ENCODE measurements at regions not wholly inside any gene's neighbourhood (a gene's known extent, or its start where the extent isn't known, plus 50 kb on each side); places are given as distances from the start of the nearest gene placed in this dataset.
"Not testable (repeated sequence)": the region's sequence is repeated elsewhere in the genome, so short reads cannot be mapped to it uniquely, and the experiment has no call there.

DNA sequence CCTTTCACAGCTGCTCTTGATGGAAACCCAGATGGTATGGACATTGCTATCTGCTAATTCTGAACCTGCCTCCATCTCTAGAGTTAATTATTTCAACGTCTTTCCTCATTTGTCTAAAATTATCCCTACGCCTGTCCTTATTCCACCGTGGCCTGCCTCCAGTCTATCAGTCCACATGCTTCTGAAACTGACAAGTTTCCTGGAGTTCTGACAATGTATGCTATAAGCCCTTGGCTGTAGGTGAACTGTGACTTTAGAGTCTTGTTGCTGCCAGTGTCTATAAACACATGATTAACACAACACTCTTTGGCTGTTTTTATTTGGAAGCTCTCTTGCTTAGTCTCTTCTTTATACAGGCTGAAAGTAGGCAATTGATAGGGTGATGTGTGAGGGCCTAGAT, 1052.9 kb downstream of the TMTC2 start:
- no peak for DNase-seq (ENCODE audit: low read depth in 2 of 2)

DNA sequence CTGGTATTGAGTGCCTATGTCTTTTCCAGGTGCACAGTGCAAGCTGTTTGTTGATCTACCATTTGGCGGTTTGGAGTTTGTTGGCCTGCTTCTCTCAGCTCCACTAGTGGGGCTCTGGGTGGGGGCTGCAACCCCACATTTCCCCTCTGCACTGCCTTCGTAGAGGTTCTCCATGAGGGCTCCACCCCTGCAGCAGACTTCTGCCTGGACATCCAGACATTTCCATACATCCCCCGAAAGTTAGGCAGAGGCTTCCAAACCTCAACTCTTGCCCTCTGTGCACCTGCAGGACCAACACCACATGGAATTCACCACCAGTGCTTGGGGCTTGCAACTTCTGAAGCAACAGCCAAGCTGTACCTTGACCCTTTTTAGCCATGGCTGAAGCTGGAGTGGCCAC, 1024.1 kb downstream of the TMTC2 start:
- DNase-seq (ENCODE audit: low read depth in 2 of 2) = no peak

DNA sequence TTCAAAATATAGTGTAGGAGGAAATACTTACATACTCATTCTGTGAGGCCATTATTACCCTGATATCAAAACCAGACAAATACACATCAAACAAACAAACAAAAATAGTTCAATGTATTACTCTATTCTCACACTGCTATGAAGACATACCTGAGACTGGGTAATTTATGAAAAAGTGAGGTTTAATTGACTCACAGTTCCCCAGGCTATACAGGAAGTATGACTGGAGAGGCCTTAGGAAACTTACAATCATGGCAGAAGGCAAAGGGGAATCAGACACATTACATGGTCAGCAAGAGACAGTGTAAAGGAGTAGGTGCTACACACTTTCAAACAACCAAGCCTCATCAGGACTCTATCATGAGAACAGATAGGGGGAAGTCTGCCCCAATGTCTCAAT, 1023.2 kb downstream of the TMTC2 start:
- DNase-seq (ENCODE audit: low read depth in 2 of 2) = no peak

DNA sequence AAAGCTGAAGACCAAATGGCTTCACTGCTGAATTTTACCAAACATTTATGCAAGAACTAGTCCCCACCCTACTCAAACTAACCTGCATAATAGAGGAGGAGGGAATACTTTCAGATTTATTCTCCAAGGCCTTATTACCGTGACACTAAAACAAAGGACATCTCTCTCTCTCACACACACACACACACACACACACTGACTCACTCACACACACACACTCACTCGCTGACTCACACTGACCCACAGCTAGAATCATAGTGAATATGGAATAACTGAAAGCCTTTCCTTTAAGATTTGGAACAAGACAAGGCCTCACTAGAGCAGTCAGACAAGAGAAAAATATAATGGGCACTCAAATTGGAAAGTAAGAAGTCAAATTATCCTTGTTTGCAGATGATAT, 1014.1 kb downstream of the TMTC2 start:
- no peak for DNase-seq (ENCODE audit: low read depth in 2 of 2)

DNA sequence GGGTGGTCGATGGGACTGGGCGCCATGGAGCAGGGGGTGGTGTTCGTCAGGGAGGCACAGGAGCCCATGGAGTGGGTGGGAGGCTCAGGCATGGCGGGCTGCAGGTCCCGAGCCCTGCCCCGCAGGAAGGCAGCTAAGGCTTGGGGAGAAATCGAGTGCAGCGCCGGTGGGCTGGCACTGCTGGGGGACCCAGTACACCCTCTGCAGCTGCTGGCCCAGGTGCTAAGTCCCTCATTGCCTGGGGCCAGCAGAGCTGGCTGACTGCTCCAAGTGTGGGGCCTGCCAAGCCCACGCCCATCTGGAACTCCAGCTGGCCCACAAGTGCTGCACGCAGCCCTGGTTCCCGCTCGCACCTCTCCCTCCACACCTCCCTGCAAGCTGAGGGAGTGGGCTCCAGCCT, 1009.6 kb downstream of the TMTC2 start:
- DNase-seq (ENCODE audit: low read depth in 2 of 2) = not testable (repeated sequence)

DNA sequence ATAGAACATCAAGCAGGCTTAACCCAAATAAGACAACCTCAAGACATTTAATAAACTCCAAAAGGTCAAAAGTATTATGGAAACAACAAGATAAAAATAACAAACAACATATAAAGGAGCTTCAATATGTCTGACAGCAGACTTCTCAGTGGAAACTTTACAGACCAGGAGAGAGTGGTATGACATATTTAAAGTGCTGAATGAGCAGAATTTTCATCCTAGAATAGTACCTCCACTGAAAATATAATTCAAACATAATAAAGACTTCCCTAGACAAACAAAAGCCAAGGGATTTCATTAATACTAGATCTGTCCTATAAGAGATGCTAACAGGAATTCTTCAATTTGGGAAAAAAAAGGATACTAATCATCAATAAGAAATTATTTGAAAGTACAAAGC, 1005.0 kb downstream of the TMTC2 start:
- no peak for DNase-seq (ENCODE audit: low read depth in 2 of 2)

DNA sequence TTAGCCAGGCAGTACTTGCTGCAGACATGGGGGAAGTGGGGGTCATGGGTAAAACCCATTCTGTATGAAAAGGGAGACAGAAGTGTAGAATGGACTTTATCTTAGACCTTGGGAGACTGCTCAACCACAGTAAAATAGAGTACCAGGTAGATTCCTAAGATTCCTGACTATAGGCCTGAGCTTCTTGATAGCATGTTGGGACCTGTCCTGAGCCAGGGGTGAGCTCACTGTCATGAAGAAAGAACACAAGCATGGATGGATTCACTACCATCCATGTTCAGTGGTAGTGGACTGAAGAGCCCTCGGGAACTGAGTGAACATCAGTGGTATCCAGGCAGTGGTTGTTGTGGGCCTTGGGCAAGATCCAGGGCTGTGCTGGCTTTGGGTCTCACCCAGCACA, 1003.8 kb downstream of the TMTC2 start:
- no peak for DNase-seq (ENCODE audit: low read depth in 2 of 2)

DNA sequence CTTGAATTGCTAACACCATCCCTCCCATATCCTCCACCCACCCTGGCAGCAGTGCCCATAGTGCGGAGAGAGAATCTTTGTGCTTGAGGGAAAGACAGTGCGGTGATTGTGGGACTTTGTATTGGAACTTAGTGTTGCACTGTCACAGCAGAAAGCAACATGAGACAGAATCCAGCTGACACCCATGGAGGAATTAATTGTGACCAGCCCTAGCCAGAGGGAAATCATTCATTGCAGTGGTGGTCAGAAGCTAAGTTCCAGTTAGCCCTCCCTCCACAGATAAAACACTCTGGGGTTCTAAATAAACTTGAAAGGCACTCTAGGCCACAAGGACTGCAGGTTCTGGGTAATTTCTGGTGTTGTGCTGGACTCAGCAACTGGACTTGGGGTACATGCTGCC, 1002.6 kb downstream of the TMTC2 start:
- DNase-seq (ENCODE audit: low read depth in 2 of 2) = no peak

DNA sequence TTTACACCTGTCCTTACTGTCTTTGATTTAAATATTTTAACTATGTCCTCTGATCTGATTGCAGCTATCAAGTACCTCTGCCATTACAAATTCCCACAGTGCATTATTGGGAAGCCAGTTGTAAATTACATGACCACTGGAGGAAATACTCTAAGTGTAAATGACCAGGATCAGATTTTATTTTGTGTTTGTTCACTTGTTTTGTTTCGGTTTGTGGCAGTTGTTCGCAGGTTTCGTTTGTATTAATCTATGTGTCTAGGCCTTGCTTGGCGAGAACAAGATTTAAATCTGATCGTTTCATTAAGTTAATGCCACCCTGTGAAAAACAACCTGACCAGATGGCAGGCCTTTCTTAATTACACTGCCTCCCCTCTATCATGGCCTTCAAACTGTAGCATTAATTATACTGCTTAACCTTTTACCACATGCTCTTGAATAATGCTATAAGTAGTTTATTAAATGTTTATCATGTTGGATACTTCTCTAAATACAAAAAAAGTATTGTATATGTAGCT, 990.1 kb downstream of the TMTC2 start:
- no peak for DNase-seq (ENCODE audit: low read depth in 2 of 2)

DNA sequence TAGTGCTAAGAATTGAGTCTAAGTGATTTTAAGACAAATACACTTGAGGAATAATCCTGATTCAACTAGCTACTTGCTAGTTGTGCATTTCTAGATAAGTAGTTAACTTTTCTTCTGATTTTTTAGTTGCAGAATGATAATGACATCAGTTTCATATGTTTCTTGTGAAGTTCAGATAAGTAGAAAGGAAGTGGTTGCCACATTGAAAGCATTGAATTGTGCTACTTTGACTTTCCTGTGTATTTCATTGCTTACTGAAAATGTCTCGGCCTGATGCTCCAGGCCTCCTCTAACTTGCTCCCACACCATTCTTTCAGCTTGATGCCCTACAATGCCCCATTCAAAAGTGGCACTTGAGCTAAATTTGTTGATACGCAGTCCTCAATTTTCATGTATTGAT, 980.0 kb downstream of the TMTC2 start:
- DNase-seq (ENCODE audit: low read depth in 2 of 2) = no peak

DNA sequence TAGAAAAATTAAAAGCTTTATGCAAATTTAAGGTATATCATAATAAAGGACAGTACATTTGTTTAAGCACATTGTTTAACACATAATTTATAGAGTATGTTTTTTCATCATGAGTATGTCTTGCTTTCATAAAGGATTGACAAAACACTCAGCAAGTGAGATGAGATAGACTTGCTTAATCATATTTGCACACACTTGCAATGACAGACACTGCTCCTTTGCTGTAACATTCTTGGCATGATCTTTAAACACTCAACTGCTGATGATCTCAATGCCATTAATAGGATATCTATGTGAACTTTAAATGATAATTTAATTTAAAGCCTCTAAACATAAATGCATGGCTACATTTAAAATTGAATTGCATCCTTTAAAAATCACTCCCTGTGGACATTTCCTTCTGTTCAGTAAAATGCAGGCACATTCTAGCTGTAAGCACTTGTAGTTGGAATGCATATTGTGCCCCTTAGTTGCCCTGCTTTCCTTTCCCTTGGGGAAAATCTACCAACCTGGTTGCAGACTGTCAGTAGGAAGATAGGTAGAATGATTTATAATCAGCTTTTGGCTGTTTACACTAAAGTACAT, 979.0 kb downstream of the TMTC2 start:
- DNase-seq (ENCODE audit: low read depth in 2 of 2) = no peak

DNA sequence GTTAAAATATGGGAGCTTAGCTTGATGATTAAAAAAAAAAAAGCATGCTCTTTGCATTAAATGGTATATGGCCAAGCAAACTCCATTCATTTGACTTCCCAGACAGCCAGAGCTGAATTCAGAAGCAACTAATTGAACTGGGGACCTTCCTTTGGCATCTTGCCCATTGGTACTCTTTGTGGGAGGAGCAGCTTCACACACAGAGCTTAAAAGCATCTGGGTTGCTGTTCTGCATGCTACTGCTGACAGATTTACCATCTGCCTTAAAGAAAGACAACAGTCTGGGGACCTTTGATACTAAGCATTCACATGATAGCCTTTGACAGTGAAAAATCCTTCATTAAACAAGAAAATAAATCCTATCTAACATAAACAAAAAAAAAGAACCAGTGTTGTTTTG, 977.9 kb downstream of the TMTC2 start:
- DNase-seq (ENCODE audit: low read depth in 2 of 2) = no peak

DNA sequence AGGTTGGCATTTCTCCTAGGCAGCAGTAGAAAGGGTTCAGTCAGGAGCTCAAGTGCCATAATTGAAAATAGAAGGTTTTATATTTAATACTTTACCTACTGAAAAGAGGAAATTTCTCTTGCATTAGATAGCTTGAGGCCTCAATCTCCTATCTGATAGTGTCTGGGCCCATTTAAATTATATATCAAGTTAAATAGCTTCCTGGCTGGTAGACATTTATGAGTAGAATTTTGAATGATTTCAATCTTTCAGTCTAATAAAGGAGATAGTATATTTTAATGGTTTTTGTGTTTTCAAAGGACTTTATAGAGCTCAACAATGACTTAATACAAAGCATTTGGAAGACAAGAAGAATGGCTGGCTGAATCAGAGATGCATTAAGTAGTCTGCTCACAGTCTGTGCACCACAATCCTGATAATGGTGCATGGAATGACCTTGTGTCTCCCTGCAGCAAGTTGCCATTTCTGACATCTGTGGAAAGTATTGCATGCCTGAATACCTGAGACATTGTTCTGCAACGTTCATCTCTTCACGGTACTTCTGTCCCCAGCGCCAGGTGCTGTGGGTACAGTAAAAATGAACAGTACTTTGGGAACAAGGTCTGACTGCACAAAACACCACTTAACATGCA, 974.1 kb downstream of the TMTC2 start:
- DNase-seq (ENCODE audit: low read depth in 2 of 2) = no peak

DNA sequence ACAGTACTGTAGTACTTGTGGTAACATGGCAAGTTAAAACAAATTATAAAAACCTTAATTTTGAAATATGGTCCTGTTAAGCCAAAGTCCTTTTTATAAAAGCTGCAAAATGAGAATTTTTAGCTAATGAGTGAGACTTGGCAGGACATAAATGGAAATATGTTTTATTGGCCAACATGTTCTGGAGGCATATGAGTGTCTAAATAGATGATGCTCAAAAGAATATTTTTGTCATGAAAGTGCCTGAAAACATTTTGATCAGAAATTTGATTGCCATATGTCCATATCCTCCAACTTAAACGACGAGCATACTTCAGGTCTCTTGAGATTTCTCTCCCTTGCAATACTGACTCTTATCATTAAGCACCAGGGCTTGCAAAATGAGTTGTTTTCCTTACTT, 972.6 kb downstream of the TMTC2 start:
- DNase-seq (ENCODE audit: low read depth in 2 of 2) = no peak

DNA sequence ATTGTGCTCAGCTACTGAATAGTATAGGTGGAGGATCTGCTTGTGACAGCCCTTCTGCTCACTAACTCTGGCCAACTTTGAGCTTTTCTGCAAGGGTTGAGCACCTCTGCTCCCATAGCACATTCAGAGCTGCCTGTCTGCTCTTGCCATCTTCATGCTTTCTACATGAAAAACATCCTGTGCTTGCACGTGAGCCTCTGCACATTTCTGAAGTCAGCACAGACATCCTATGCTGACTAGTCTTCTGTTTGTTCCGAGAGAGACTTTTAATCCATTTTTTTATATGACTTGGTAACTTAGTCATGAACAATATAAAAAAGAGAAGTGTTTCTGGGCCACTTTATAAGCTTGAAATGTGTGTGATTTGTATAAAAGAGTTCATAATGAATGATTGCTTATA, 969.3 kb downstream of the TMTC2 start:
- no peak for DNase-seq (ENCODE audit: low read depth in 2 of 2)

DNA sequence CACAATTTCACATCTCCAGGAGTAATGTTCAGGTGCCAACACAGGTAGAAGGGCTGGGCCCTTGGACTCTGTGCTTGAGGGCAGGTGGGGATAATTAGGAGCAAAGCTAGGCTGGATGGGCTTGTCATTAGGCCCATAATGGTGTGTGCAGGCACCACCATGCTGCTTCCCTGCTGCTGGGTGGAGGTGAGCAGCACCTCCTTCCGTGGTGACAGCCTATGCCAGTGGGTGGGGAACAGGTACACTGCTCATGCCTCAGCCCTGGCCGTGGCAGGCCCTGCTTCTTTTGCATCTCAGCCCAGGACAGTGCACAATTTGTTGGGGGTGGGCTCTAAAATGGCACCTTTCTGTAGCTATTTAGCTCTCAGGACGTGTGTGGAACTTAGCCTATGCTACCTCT, 955.5 kb downstream of the TMTC2 start:
- DNase-seq (ENCODE audit: low read depth in 2 of 2) = no peak

DNA sequence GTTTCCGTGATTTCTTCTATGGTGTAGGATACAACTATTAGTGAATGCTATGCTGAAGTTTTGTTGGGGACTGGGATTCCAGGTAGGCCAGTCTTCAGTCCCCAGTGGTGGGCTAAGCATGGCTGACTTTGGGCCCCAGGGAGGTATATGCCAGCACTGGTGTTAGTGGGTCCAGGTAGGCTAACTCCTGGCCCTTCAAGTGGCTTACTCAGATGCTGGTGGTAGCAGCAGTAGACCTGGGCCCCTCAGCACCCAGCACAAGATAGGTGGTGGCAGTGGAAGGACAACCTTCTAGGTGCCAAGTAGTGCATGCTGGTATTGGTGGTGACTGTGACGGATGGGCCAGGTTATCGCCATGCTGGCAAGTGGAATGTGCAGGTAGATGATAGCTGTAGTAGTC, 955.1 kb downstream of the TMTC2 start:
- DNase-seq (ENCODE audit: low read depth in 2 of 2) = no peak

DNA sequence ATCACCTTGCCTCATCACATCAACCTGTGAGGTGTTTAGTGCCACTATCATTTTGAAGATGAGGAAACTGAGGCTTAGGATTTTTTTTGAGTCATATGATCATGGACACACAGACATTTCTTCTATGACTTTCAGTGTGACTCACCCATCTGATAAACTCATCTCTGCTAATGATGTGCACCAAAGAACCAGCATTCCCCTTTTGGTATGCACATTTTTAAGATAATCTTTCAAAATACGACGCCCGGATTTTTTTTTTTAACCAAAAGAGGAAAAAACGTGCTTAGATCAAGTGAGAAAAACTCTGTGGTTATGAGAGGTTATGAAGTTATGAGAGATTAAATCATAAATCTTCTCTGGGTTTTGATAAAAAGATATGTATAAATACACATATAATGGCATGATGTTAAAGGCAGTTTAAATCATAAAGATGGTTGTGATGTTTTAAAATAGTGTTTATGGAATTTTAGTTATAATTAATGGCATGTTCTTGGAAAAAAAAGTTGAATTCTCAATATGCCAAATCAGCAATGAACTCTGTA, 948.1 kb downstream of the TMTC2 start:
- DNase-seq (ENCODE audit: low read depth in 2 of 2) = no peak

DNA sequence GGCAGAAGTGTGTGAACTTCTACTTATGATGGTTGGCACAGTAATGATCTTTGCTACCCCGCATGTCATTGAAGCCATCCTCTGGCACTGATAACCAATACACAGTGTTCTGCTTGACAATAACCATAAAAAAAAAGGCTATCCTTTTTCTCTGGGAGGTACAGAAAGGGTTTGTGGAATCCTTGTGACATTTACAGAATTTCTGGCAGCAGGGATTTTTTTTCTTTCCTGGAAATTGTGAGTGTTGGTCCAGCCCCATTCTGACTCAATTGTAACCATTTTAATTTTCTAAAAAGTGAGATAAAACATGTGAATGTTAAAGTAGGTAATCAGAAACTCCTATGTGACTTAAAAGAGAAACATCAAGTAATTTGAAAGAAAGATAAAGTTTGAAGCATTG, 943.8 kb downstream of the TMTC2 start:
- no peak for DNase-seq (ENCODE audit: low read depth in 2 of 2)

DNA sequence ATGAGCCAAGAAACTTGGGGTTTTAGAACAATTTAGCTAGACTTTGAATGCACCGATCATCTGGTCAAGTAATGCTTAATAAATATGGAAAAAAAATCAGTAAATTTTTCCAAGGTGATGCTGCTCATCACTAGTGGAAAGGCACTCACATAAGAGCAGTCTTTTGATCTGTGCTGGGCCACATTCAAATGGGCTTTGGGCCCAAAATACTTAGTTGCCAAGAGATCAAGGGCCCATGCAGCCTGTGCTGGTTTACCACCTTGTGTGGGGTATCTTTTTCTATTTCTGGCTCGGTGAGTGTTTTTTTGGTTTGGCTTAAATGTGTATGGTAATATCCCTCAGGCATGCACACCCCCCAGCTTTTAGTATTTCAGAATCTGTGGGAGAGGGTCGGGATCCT, 943.2 kb downstream of the TMTC2 start:
- DNase-seq (ENCODE audit: low read depth in 2 of 2) = no peak

DNA sequence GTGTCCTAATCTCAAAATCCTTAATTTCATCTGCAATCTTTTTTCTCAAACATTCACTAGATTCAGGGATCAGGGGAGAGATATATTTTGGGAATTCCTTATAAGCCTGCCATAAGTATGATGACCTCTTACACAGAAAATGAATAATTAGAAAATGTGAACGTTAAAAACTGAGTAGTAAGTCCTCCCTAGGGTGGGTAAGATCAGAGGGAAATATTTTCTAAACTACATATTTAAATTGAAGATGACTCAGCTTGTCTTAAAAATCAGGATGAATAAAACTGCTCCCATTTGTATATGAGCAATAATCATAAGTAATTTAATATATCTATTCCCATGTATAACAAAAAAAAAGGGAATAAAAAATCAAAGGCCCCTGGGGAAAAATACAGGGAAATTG, 935.5 kb downstream of the TMTC2 start:
- no peak for DNase-seq (ENCODE audit: low read depth in 2 of 2)

DNA sequence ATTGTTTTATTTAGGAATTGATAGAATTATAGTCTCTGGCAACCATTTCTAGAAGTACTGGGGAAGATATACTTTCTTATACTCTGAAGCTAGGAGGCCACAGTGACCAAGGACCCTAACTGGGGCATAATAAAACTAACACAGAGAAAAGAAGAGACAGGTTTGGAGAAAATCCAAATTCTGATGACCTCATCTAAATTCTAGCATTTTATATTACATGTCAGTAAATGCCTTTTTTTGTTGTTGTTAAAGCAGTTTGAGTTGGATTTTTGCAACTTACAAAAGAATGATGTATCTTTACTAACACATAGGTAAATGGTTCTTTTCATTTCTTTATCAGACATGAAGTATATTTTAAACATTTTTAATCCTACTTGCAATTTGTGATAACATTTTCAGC, 933.3 kb downstream of the TMTC2 start:
- DNase-seq (ENCODE audit: low read depth in 2 of 2) = no peak

DNA sequence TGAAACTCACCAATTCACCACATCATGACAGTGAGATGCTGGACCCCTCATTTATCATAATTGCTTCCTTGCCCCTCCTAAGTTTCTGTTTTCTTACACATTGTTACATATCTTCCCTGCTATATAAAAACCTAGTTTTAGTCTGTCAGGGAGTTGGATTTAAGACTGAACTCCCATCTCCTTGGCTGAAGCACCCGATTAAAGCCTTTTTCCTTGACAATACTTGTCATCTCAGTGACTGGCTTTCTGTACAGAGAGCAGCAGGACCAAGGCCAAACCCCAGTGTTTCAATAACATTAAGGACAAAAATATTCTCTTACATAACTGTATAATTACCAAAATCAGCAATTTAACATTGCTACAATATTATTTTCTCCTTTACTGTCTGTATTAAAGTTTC, 928.4 kb downstream of the TMTC2 start:
- no peak for DNase-seq (ENCODE audit: low read depth in 2 of 2)

Measured in stimulated activated CD8-positive, alpha-beta memory T cell treated with anti-CD3 and anti-CD28 coated beads, Interleukin-2, amount 100 ng/mL, for 1 hour (primary cell).